ENCODE measurements at regions not wholly inside any gene's neighbourhood (a gene's known extent, or its start where the extent isn't known, plus 50 kb on each side); places are given as distances from the start of the nearest gene placed in this dataset.

DNA sequence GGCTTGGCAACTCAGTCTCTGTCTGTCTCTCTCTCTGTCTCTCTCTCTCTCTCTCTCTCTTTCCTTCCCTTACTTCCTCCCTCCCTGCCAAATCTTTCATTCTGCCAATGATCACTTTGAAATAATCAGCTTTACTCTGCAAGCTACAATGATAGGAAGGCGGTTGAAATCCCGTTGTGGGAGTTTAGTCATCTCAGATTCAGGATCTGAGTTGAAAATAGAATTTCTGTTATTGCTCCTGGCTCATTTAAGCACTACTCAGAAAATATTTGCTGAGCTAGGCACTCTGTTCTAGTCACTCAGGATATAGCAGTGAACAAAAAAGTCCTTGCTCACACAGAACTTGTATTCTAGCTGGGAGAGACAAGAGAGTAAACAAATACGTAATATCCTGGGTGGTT lies 56.3 kb upstream of the DCTD start:
- no peak for DNase-seq (ENCODE audit: extremely low read depth, low read depth, low spot score)

GRCh38 chr4:182971702-182972101 lies 54.5 kb upstream of the DCTD start:
- no peak for DNase-seq (ENCODE audit: extremely low read depth, low read depth, low spot score)

DNA sequence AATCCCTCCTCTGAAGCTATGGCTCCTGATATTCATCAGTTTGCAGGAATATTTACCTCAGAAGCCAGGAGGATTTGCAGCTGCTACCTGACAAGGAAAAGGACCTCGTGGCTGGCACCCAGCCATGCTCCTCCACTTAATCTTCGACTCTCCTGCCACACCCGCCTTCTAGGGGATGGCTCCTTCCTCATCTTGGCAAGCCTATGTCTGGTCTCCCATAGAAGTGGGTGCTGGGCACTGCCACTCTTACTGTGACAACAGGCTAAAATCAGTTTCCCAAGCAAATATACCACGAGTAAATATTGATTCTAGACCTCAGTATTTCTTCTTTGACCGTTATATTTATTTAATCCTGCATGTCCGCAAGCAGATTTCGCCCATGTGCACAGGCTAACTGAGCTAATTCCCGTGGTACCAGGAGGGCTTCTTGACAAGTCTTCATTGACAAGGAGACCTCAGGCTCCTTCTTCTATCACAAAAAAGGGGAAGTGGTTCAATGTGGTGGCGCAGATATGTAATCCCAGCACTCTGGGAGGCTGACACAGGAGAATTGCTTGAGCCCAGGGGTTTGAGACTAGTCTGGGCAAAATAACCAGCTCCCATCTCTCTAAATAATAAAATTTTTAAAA lies 52.6 kb upstream of the DCTD start:
- DNase-seq (ENCODE audit: extremely low read depth, low read depth, low spot score), result no peak

- DNase-seq (ENCODE audit: extremely low read depth, low read depth, low spot score), result no peak
These were observed 51.9 kb upstream of the DCTD start for GRCh38 chr4:182968917-182969650.

GRCh38 chr4:182967403-182967802 lies 50.2 kb upstream of the DCTD start:
- no peak for DNase-seq (ENCODE audit: extremely low read depth, low read depth, low spot score)

Measured in glomerular endothelial cell (primary cell).